Loucy (cell line): ENCODE measurements at regions not wholly inside any gene's neighbourhood (a gene's known extent, or its start where the extent isn't known, plus 50 kb on each side); places are given as distances from the start of the nearest gene placed in this dataset.

Source experiments
- H2AFZ ChIP-seq: fragments of 200-600 bp; sonication (generic); 2 replicates; pipeline ENCODE4 v1.6.0; 2016; ENCODE audit warnings: antibody characterized with exemption, mild to moderate bottlenecking, low read length, moderate library complexity
- H3F3A ChIP-seq: fragments of 200-600 bp; 2 replicates; pipeline ENCODE4 v1.6.0; 2016; ENCODE audit warnings: antibody characterized with exemption, low read depth, mild to moderate bottlenecking
- H3K27me3 ChIP-seq: fragments of 200-600 bp; sonication (generic); 2 replicates; pipeline ENCODE4 v1.6.1; 2014; ENCODE audit warnings: low read length, mild to moderate bottlenecking; ENCODE audit not compliant: insufficient read depth, poor library complexity, severe bottlenecking
- H3K36me3 ChIP-seq: fragments of 200-600 bp; sonication (generic); 2 replicates; pipeline ENCODE4 v1.6.1; 2016; ENCODE audit warnings: low read length; ENCODE audit not compliant: insufficient read depth
- H3K4me1 ChIP-seq: fragments of 200-600 bp; sonication (generic); 2 replicates; pipeline ENCODE4 v1.5.1; 2014; ENCODE audit warnings: low read length, mild to moderate bottlenecking; ENCODE audit not compliant: insufficient read depth, poor library complexity, severe bottlenecking
- H3K4me2 ChIP-seq: fragments of 200-600 bp; sonication (generic); 2 replicates; pipeline ENCODE4 v1.6.0; 2014; ENCODE audit warnings: antibody characterized with exemption, low read length, low read depth, mild to moderate bottlenecking; ENCODE audit not compliant: poor library complexity, severe bottlenecking
- H3K4me3 ChIP-seq: fragments of 200-600 bp; sonication (generic); 2 replicates; pipeline ENCODE4 v1.5.1; 2014; ENCODE audit warnings: low read length, mild to moderate bottlenecking, mixed read lengths; ENCODE audit not compliant: poor library complexity, severe bottlenecking
- H3K79me2 ChIP-seq: fragments of 200-600 bp; sonication (generic); 2 replicates; pipeline ENCODE4 v1.6.1; 2014; ENCODE audit warnings: low read length; ENCODE audit not compliant: insufficient read depth
- H3K9ac ChIP-seq: fragments of 200-600 bp; sonication (generic); 2 replicates; pipeline ENCODE4 v1.6.0; 2014; ENCODE audit warnings: mild to moderate bottlenecking, low read depth, low read length, moderate library complexity; ENCODE audit not compliant: poor library complexity, severe bottlenecking
- H3K9me2 ChIP-seq: fragments of 200-600 bp; sonication (generic); replicated peaks from 2 replicates; pipeline ENCODE4 v1.6.1; 2016; ENCODE audit warnings: low read depth, low read length, mixed read lengths
- H3K9me3 ChIP-seq: fragments of 200-600 bp; sonication (generic); 2 replicates; pipeline ENCODE4 v1.6.1; 2014; ENCODE audit warnings: mild to moderate bottlenecking, antibody characterized with exemption, low read length, low read depth; ENCODE audit not compliant: insufficient read depth
- H4K20me1 ChIP-seq: fragments of 200-600 bp; sonication (generic); 2 replicates; pipeline ENCODE4 v1.6.0; 2014; ENCODE audit warnings: antibody characterized with exemption, low read length, mild to moderate bottlenecking; ENCODE audit not compliant: insufficient read depth, poor library complexity, severe bottlenecking
- CTCF ChIP-seq: fragments of 200-600 bp; sonication (generic); conservative IDR thresholded peaks from 2 replicates; pipeline ENCODE4 v1.5.1; 2014; ENCODE audit warnings: mild to moderate bottlenecking, antibody characterized with exemption, low read length
- EZH2phosphoT487 ChIP-seq: fragments of 200-600 bp; IDR thresholded peaks from 2 replicates; pipeline ENCODE4 v1.6.1; 2018; ENCODE audit warnings: antibody characterized with exemption, mild to moderate bottlenecking, moderate library complexity, borderline replicate concordance

- Histone ChIP-seq H3K9me2 (no peaks in the 10 kb centered on the region), H3K4me3 (no peak overlapping the region), H3K9me3 (peaks cover 4% of the 10 kb centered on the region; the same call in 1 of the 2 replicates), H4K20me1 (no peaks in the 10 kb centered on the region), H3K36me3 (no peaks in the 10 kb centered on the region), H3K27me3 (no peaks in the 10 kb centered on the region), H3F3A (no peaks in the 10 kb centered on the region), H3K9ac (no peak overlapping the region), H3K79me2 (no peaks in the 10 kb centered on the region), H3K4me2 (no peak overlapping the region), H2AFZ (no peak overlapping the region), H3K4me1 (no peaks in the 10 kb centered on the region)
- TF ChIP-seq EZH2phosphoT487, result no peak
- no peak for TF ChIP-seq CTCF
Observed at GRCh38 chr6:168951217-168951616, 302.4 kb downstream of the THBS2 start.

DNA sequence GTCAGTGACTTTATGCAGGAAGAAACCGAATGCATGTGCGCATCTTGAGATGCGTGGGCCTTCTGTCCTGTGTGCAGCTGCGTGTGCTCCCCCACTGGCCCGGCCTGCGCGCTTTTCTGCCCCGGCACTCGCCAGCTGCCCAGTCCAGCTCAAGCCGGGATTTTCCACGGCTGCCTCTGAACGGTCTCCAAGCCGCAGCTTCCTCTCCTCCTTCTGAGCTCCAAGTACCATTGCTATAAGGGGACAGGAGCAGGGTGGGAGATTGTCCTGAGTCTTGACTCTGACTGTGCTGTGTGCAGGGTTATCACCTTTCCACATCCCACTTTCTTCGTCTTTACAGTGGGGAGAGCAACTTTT is 302.8 kb downstream of the THBS2 start:
- H3K9me2 ChIP-seq, result no peaks in the 10 kb centered on the region
- no peaks in the 10 kb centered on the region for H3F3A ChIP-seq
- H2AFZ ChIP-seq, result no peak overlapping the region
- no peaks in the 10 kb centered on the region for H3K4me1 ChIP-seq
- H3K79me2 ChIP-seq, result no peaks in the 10 kb centered on the region
- no peak overlapping the region for H3K9ac ChIP-seq
- no peaks in the 10 kb centered on the region for H4K20me1 ChIP-seq
- H3K4me3 ChIP-seq, result no peak overlapping the region
- TF ChIP-seq CTCF (no peak), EZH2phosphoT487 (no peak)
- peaks cover 4% of the 10 kb centered on the region; the same call in 1 of the 2 replicates for H3K9me3 ChIP-seq
- H3K27me3 ChIP-seq, result no peaks in the 10 kb centered on the region
- H3K4me2 ChIP-seq, result no peak overlapping the region
- no peaks in the 10 kb centered on the region for H3K36me3 ChIP-seq

DNA sequence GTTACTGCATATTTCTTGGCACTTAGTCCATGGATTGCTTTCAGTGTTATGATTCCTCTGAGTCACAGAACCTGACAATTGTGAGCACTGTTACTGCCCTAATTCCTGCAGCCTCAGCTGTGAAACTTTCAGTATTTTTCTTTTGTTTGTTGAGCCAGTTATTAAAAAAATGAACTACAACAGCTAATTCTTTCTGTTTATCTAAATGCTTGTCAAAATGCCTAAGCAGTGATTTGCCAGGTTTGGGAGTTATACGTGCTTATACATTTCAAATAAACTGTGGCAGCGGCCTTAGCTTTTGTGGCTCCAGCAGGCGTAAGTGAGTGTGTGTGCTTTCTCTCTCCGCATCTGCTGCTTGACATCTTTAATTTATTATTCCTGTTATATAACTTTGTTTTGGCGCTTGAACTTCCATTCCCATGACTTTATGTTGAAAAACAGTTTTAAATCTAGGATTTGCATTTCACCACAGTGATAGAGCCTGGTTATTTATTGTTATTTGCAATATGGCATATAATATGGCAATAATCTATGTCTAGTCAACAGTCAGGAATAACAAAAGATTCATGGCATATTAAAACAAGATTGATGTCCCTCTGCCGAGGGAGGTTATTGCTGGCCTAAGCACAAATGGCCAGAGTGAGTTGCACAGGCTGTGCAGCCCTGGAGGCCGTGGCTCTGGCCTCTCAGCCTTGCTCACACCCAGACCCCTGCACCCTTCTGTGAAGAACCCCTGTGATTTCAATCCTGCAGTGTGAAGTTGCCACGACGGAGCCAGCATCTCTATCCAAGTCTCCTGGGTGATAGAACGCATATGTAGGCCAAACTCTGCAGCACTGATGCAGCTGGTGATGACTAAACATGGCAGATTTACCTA is 303.4 kb downstream of the THBS2 start:
- Histone ChIP-seq H3K79me2 (no peaks in the 10 kb centered on the region), H3K4me3 (no peak overlapping the region), H3K4me1 (no peaks in the 10 kb centered on the region), H3K27me3 (no peaks in the 10 kb centered on the region), H3K9me2 (no peaks in the 10 kb centered on the region), H3K9me3 (peaks cover 4% of the 10 kb centered on the region; the same call in 1 of the 2 replicates), H3K36me3 (no peaks in the 10 kb centered on the region), H2AFZ (no peak overlapping the region), H3F3A (no peaks in the 10 kb centered on the region), H3K4me2 (no peak overlapping the region), H3K9ac (no peak overlapping the region), H4K20me1 (no peaks in the 10 kb centered on the region)
- TF ChIP-seq EZH2phosphoT487 (no peak), CTCF (no peak)
